Fibroblast of villous mesenchyme (primary cell): ENCODE measurements at regions not wholly inside any gene's neighbourhood (a gene's known extent, or its start where the extent isn't known, plus 50 kb on each side); places are given as distances from the start of the nearest gene placed in this dataset.

ENCODE experiments used
- DNase-seq: peaks from one replicate; pipeline ENCODE4 v3.0.0-alpha.2; 2010; ENCODE audit warnings: low read depth
- H3K4me3 ChIP-seq: 2 replicates; pipeline ENCODE4 v1.5.1; 2011; ENCODE audit warnings: low read depth, mild to moderate bottlenecking, low read length
- TF ChIP-seq, protein P1 (sequence below): IDR thresholded peaks from 2 replicates; pipeline ENCODE4 v1.5.1; 2012; ENCODE audit warnings: low read depth, mild to moderate bottlenecking, low read length; ENCODE audit not compliant: insufficient read depth

DNA sequence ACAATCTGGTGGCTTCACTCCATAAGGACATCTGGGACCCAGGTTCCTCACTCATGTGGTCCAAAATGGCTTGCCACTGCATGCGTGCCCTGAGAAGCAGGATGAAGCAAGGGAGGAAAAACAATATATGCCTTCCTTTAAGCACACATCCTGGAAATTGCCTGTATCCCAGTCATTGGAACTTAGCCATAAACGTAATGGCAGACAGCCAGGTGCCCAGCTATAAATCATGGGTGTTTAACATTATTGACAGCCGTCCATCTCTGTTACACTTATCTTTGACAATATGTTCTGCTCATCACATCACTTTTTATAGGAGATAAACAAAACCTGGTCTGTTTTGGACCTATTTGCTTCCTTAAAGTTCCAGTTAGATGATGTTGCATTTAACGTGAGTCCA, 181.0 kb downstream of the AASDH start:
- TF ChIP-seq, protein P1, sequence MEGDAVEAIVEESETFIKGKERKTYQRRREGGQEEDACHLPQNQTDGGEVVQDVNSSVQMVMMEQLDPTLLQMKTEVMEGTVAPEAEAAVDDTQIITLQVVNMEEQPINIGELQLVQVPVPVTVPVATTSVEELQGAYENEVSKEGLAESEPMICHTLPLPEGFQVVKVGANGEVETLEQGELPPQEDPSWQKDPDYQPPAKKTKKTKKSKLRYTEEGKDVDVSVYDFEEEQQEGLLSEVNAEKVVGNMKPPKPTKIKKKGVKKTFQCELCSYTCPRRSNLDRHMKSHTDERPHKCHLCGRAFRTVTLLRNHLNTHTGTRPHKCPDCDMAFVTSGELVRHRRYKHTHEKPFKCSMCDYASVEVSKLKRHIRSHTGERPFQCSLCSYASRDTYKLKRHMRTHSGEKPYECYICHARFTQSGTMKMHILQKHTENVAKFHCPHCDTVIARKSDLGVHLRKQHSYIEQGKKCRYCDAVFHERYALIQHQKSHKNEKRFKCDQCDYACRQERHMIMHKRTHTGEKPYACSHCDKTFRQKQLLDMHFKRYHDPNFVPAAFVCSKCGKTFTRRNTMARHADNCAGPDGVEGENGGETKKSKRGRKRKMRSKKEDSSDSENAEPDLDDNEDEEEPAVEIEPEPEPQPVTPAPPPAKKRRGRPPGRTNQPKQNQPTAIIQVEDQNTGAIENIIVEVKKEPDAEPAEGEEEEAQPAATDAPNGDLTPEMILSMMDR, result no peak
- H3K4me3 ChIP-seq, result no peak overlapping the region
- no peak for DNase-seq

DNA sequence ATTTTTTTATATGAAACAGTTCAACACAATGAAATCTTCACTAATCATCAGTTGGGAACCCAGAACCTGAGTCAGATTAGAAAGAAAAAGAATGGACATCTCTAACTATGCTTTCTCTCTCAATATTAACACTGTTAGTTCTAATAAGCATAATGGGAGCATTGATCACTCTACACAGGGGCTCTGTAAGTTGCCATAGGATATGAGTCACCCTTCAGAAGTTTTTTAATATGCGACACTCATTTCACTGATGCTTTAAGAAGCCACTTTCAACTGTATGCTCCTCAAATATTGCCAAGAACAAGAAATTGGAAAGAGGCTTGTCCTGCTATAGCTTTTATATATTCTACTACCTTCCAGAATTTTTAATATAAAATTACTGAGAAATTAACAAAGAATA, 187.0 kb downstream of the AASDH start:
- TF ChIP-seq, protein P1, result no peak
- no peak overlapping the region for H3K4me3 ChIP-seq
- DNase-seq, result no peak

DNA sequence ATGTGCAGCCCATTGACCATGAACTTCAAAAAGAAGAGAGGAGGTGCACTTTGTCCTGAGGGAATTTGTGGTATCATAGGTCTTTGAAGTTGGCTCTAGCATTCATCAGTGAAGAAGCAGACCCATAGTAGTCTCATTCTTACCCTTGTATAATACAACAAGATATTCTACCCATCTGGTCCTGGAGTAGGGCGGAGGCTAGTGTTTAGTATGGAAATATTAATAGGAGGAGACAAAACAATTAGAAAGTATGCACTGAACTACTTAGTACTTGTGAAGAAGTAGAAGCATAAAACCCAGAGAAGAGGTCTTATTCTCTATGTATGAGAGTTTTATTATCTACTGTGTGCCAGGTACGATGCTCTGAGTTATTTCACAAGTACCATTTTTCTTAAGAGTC, 189.0 kb downstream of the AASDH start:
- no peak overlapping the region for H3K4me3 ChIP-seq
- DNase-seq, result no peak
- TF ChIP-seq, protein P1, result no peak

DNA sequence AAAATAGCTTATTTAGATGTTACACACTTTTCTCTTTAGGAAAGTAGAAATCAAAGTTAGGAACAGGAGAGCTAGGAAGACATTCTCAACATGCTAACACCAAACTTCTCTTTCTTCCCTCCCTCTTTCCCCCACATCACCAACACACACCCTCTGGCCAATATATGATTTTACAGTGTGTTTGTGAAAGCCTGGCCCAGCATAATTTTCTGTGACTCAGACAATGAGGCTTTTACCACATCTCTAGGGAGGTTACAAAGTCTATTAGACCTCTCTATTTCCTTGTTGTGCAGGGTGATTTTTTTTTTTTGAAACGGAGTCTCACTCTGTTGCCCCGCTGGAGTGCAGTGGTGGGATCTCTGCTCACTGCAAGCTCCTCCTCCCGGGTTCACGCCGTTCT, 189.9 kb downstream of the AASDH start:
- H3K4me3 ChIP-seq, result no peak overlapping the region

DNA sequence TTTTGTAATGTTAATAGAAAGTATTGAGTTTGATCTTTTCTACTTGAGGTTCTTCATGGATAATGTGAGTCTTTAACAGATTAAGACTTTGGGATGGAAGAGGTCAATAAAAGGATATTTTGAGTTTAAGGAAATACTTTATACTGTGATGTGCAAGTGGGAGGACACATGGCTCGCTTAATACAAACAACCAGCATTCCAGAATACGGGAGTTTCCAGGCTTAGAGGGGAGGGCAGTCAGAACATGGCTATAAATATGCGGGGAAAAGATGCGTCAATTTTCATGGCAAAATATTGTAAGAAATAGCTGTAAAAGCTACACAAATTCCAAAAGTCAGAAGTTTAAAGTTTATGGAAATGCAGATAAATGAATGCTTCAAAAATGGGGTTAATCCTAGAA, 192.3 kb downstream of the AASDH start:
- no peak overlapping the region for H3K4me3 ChIP-seq
- peak; percentile 34 for DNase-seq
- TF ChIP-seq, protein P1, result no peak

More for the DNA sequence above, 189.9 kb downstream of the AASDH start:
- TF ChIP-seq, protein P1, result no peak
- DNase-seq, result no peak

DNA sequence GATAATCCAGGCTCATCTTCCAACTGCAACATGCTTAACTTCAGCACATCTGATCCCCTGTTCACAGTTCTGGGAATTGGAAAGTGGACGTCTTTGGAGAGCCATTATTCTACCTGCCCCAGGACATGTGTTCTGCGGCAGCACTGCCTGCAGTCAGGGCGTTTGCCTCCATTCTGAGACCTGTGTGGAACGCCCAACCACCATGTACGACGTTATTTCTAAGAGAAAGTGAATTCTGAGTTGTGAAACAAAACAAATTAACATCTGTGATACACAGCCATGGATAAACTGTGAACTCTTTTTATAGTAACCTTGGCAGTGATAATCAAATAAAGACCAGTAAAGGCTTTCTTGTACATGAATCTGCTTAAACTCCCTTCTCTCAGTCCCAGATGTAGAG, 195.8 kb downstream of the AASDH start:
- DNase-seq, result no peak
- TF ChIP-seq, protein P1, result no peak
- H3K4me3 ChIP-seq, result no peak overlapping the region

DNA sequence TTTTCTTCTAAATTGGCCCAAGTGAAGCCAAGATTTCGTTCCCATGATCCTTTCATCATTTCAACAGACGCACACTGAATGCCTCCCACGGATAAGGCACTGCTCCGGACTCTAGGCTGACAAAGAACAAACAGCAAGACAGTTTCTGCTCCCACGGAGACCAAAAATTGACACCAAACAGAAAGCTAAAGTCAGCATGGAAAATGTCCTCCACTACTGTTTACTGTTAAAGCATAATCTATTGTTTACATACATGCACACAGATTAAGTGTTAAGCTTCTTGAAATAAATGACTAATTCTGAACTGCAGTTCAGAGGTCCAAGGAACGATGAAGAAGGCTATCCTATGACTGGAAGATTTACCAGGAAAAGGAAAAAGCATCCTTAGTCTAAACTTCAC, 199.6 kb downstream of the AASDH start:
- TF ChIP-seq, protein P1, result no peak
- DNase-seq, result peak; percentile 52
- no peak overlapping the region for H3K4me3 ChIP-seq
